ENCODE measurements at regions not wholly inside any gene's neighbourhood (a gene's known extent, or its start where the extent isn't known, plus 50 kb on each side); places are given as distances from the start of the nearest gene placed in this dataset.

DNA sequence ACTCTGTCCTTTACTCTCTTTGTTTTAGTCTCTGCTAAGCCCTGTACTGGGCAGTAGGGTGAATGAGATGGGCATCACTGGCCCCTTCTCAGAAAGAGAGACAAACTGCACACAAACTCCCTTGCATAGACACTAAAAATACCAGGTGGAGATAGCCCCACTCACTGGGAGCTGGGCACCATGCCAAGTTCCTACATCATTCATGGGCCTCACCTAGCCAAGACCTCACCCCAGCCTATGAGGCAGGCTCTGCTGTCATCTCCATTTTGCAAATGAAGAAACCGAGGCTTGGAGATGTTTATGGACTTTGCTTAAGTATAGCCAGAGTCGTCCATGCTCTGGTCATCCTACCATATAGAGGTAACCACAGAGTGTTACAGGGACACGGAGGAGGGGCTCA, 499.8 kb upstream of the CDH11 start (continued):
- no peak for TF ChIP-seq PRDM4 (CRISPR knock-in tag; IDR thresholded peaks at IDR 0.05; ENCODE audit: borderline replicate concordance)
- TF ChIP-seq ZNF432 (CRISPR knock-in tag; IDR thresholded peaks at IDR 0.05; ENCODE audit: borderline replicate concordance), result no peak
- TF ChIP-seq ZNF710 (CRISPR knock-in tag; IDR thresholded peaks at IDR 0.05; ENCODE audit: borderline replicate concordance), result no peak
- no peak for TF ChIP-seq ATF3 (CRISPR knock-in tag; IDR thresholded peaks at IDR 0.05)
- no peak for TF ChIP-seq MLLT10 (CRISPR knock-in tag; IDR thresholded peaks at IDR 0.05)
- TF ChIP-seq STAT5B (CRISPR knock-in tag; IDR thresholded peaks at IDR 0.05), result no peak

DNA sequence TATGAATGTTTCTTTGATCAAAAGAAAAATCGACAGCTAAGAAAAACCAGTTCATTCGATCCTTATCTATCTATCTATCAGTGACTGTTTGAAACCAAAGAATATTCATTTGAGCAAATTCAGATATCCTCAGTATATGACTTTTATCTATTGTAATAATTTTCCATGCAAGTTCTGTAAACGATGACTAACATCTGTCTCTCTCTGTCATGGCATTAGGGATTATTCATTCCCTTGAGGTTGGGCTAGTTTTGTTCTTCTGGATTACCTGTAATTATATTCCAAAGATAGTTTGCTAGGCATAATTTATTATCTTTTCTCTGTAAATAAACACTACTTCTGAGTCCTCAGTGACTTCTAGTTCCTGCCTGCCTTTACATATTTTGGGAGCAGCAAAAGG, 497.7 kb upstream of the CDH11 start:
- H3K9ac ChIP-seq (ENCODE audit: insufficient read depth, low read depth, low read length), result no peak overlapping the region
- H3K27ac ChIP-seq (ENCODE audit: extremely low read length, insufficient read depth, low read length), result no peak overlapping the region
- ChIA-PET CTCF (ENCODE audit: low intra/inter-chr PET ratio, low total read pairs) (no interaction called here), POLR2A (no interaction called here)
- no peaks in the 10 kb centered on the region for H4K20me1 ChIP-seq (ENCODE audit: insufficient read depth, low read length)
- H3K4me1 ChIP-seq (ENCODE audit: insufficient read depth, low read length), result no peaks in the 10 kb centered on the region
- no peaks in the 10 kb centered on the region for H3K9me3 ChIP-seq (ENCODE audit: low read length)
- no peaks in the 10 kb centered on the region for H3K79me2 ChIP-seq (ENCODE audit: insufficient read depth, low read length)
- DNase-seq (ENCODE audit: low spot score), result no peak
- 2% methylated on average over 3 of the region's 3 CpGs for WGBS (ENCODE audit: low lambda C conversion rate)
- H3K27me3 ChIP-seq (ENCODE audit: control insufficient read depth in 1 of 2, insufficient read depth in 2 of 2, low read length in 2 of 2), result no peaks in the 10 kb centered on the region; a peak in 1 of 5 replicates
- no peaks in the 10 kb centered on the region for H3K36me3 ChIP-seq (replicated peaks in 1 of 2; ENCODE audit: control insufficient read depth in 1 of 2, insufficient read depth in 2 of 2, low read length in 2 of 2)
- no peak overlapping the region for H3K4me3 ChIP-seq (replicated peaks in 1 of 3; ENCODE audit: insufficient read depth in 1 of 3, low read depth in 2 of 3, low read length in 3 of 3)
- BruUV-seq (replicated peaks), result no TSS peak
- intact Hi-C loops (cut with micrococcal nuclease; ENCODE audit: unreplicated experiment) (no loop called here), in situ Hi-C loops (cut with HindIII; ENCODE audit: extremely low pct_ligation_motif_present, low pct_unique_long_range_greater_than_20kb) (no loop called here)
- H2AFZ ChIP-seq (ENCODE audit: low read length), result no peak overlapping the region
- no peak for FAIRE-seq
- ATAC-seq, result no peak
- no peak overlapping the region for H3K4me2 ChIP-seq (ENCODE audit: low read depth, low read length)
- TF ChIP-seq NR2C2 (CRISPR knock-in tag; IDR thresholded peaks at IDR 0.05; ENCODE audit: borderline replicate concordance) (no peak), FOSL1 (CRISPR knock-in tag; IDR thresholded peaks at IDR 0.05; ENCODE audit: borderline replicate concordance) (no peak), GZF1 (CRISPR knock-in tag; IDR thresholded peaks at IDR 0.05) (no peak), RELA (CRISPR knock-in tag; IDR thresholded peaks at IDR 0.05) (no peak), LCORL (IDR thresholded peaks at IDR 0.05) (no peak), LCORL (CRISPR knock-in tag; IDR thresholded peaks at IDR 0.05) (no peak), ZNF576 (CRISPR knock-in tag; IDR thresholded peaks at IDR 0.05) (no peak), HES4 (CRISPR knock-in tag; IDR thresholded peaks at IDR 0.05; ENCODE audit: borderline replicate concordance) (no peak), RFXANK (CRISPR knock-in tag; IDR thresholded peaks at IDR 0.05) (no peak), ZSCAN20 (CRISPR knock-in tag; IDR thresholded peaks at IDR 0.05; ENCODE audit: borderline replicate concordance) (no peak)
- TF ChIP-seq, protein P1, sequence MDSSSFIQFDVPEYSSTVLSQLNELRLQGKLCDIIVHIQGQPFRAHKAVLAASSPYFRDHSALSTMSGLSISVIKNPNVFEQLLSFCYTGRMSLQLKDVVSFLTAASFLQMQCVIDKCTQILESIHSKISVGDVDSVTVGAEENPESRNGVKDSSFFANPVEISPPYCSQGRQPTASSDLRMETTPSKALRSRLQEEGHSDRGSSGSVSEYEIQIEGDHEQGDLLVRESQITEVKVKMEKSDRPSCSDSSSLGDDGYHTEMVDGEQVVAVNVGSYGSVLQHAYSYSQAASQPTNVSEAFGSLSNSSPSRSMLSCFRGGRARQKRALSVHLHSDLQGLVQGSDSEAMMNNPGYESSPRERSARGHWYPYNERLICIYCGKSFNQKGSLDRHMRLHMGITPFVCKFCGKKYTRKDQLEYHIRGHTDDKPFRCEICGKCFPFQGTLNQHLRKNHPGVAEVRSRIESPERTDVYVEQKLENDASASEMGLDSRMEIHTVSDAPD (CRISPR knock-in tag; IDR thresholded peaks at IDR 0.05), result no peak
